GM18508 (cell line): ENCODE measurements at regions not wholly inside any gene's neighbourhood (a gene's known extent, or its start where the extent isn't known, plus 50 kb on each side); places are given as distances from the start of the nearest gene placed in this dataset.

Experiments used
- ATAC-seq: cut with Tn5 transposase; IDR thresholded peaks from one replicate; pipeline ENCODE4 v1.9.1; 2021; ENCODE audit warnings: moderate number of reproducible peaks; ENCODE audit not compliant: insufficient read depth, unreplicated experiment

DNA sequence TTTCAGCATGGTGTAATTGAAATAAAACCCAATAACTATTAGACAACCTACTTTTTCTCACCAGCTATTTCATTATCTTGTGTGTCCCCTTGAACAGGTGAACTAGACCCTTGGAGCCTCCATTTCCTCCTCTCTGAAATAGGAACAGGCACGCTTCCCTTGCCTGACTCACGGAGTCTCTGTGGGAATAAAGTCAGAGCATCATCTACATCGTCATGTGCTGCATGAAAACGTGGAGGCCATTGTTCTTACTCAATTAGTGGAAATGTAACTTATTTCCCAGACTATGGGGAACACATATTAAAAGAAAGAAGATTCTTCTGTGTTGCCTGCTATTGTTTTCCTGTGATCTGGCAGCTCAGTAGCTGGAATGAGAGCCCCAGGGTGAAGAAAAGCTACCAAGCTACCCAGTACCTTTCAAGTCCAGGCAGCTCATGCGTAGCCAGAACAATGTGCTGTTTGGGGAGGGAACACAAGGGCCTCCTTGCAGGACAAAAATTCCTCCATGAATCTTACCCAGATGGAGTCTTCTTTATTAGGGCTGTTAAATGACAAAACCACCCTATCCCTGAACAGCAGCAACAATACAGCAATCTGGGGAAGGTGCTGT lies 59.8 kb downstream of the SOX11 start:
- no peak for ATAC-seq

DNA sequence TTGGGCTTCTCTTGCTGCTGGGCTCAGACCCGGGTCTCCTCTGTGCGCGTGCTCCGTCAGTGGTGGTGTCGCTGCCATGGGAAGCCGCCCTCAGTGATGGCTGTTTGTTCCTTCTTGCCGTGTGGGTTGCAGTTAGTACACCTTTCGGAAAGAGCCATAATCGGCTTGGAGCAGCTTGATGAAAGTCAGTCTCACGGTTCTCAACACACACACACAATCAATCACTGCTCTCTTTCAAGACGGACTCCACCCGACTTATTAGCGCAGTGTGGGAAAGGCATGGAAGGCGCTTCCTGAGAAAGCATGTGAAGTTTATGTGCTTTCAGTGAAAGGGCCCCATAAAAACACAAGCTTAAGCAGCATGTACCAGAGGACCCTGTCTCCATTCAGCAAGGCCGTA lies 64.1 kb downstream of the SOX11 start:
- ATAC-seq = no peak

- no peak for ATAC-seq
Observed at GRCh38 chr2:5758346-5758745, 66.2 kb downstream of the SOX11 start.

DNA sequence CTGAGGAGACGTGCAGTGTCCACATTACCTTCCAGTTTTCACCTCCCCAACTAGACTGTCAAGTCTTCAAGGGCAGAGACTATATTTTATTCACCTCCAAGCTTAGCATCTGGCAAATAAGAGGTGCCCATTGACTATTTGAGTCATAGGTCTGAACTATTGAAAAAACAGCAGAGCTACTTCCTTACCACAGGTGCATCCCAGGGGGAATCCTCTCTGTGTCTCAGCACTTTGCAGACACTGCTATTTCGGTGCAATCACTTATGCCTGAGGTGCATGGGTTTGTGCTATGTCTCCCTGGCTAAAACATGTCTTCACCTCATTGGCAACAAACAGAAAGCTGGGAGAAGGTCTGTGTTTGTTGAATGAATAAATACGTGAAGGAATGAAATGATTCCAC lies 67.8 kb downstream of the SOX11 start:
- no peak for ATAC-seq

GRCh38 chr2:5763531-5763930 lies 71.3 kb downstream of the SOX11 start:
- no peak for ATAC-seq

DNA sequence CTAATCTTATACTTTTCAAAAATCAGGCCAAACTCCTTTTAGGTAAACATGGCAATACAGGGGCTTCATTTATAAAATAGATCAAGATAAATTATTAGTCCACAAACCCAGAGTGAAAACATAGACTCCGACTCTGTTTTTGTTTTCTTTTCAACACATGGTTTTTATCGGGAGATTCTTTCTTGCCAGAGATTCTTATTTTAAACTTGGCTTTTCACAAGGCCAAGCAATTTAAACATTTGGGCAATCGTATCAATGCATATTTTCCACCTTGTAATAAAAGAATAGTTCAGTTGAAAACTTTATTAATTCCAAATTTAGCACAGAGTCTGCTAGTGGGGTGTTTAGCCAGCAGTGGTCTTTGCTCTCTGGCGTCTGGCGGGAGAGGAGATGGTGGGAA lies 71.9 kb downstream of the SOX11 start:
- ATAC-seq = no peak

- no peak for ATAC-seq
Observed at GRCh38 chr2:5766056-5766455, 73.9 kb downstream of the SOX11 start.

- no peak for ATAC-seq
Observed at GRCh38 chr2:5766561-5766960, 74.4 kb downstream of the SOX11 start.

GRCh38 chr2:5777131-5777535 lies 84.9 kb downstream of the SOX11 start:
- no peak for ATAC-seq

GRCh38 chr2:5781679-5782078 lies 89.5 kb downstream of the SOX11 start:
- no peak for ATAC-seq

DNA sequence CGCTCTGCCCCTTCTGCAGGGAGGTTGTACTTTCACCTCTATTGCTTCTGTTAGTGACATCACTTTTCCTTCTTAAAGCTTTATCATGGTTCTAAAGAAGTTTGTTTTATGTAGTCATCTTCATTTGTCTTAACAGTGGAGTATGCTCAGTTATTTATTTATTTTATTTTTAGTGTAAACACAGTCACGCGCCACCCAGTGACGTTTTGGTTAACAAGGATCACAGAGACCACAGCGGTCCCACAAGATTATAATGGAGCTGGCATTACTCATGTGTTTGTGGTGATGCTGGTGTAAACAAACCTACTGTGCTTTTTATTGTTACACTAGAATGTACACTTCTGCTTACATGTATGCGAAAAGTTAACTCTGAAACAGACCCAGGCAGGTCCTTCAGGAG lies 89.9 kb downstream of the SOX11 start:
- ATAC-seq = no peak

DNA sequence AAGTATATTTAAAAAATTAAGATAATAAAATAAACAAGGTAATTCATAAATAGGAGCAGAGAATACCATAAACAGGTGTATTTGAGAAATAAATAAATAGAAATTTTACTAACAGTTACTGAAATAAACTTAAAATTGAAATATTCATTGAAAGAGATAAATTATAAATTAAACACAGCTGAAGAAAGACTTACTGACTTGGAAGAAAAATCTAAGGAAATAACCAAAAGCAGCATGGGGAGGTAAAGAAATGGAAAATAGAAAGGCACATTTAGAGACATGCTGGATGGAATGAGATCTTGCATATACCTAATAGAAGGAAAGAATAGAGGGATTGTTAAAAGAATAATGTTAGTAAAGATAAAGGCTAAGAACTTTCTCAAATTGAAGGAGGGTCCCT lies 96.3 kb downstream of the SOX11 start:
- ATAC-seq = no peak

DNA sequence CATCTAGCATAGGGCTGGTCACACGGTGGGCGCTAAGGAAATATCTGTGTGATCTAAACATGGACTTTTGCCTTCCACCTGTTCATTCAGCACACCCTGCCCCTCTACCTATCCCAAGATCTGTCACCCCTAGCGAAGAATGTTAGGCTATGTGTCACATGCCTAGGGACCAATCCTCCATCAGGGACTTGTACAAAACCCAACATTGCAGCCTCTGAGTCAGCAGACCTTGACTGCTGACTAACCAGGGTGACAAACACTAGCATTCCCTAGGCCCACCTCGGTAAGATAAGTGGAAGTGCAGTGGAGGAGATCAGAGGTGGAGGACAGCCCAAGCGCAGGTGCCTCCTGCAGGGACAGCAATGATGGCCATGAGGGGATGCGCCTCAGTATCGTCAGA lies 99.2 kb downstream of the SOX11 start:
- ATAC-seq = no peak

GRCh38 chr2:5794012-5794411 lies 101.8 kb downstream of the SOX11 start:
- no peak for ATAC-seq

GRCh38 chr2:5798084-5798483 lies 105.9 kb downstream of the SOX11 start:
- no peak for ATAC-seq

GRCh38 chr2:5799348-5799747 lies 107.2 kb downstream of the SOX11 start:
- ATAC-seq = no peak

DNA sequence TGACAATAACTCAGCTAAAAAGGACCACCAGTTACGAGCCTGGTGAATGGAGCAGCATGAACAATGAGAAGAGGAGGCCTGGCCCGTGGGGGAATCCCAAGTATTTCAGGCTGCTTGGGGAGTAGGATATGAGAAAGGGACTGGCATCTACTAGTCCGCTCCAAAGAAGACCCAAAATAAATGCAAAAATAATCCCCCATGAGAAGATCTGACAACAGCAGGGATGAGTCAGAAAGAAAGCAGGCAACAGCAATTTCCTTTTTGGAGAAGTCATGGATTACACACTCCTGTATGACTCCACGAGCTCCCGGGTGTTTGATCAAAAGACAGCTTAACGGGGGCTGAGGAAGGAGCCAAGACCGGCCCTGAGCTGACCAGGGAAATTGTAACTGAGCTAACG lies 111.4 kb downstream of the SOX11 start:
- ATAC-seq = no peak

GRCh38 chr2:5818961-5819600 lies 126.9 kb downstream of the SOX11 start:
- no peak for ATAC-seq

DNA sequence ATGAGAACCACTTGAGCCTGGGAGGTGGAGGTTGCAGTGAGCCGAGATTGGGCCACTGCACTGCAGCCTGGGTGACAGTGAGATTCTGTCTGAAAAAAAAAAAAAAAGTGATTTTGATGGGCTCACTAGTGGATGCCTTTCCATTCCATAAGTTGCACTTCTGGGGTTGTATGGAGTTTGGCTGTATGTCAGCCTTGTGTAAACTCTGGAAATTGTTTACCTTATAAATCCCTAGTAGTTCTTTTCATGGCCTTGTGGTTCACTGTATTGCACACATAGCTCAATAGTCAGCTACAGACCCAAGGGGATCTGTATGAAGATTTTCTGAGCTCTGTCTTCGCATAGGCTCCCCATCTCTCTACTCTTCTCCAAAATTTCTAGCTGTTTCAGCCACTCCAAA lies 131.9 kb downstream of the SOX11 start:
- ATAC-seq = no peak

- ATAC-seq = no peak
Observed at GRCh38 chr2:5825686-5826085, 133.5 kb downstream of the SOX11 start.

- ATAC-seq = no peak
Observed at GRCh38 chr2:5826979-5827655, 134.9 kb downstream of the SOX11 start.

DNA sequence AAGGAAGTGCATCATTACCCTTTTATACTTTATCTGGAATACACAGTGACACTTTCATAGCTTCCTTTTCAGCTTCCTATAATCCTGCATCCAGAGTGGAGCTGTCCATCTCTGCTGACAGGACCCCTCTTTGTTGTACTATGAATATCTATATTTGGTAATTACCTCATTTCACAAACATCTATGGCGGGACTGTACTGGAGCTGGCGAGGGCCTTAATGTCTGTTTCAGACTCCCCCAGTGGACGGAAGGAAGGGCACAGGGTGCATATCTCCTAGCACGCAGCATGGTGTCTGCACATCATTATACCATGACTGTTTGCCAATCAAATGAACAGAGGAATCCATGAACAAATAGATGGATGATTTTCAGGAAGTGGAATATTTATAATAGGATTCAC lies 142.3 kb downstream of the SOX11 start:
- no peak for ATAC-seq
